ENCODE measurements at regions not wholly inside any gene's neighbourhood (a gene's known extent, or its start where the extent isn't known, plus 50 kb on each side); places are given as distances from the start of the nearest gene placed in this dataset.

GRCh38 chrX:124917011-124917410 lies 402.7 kb upstream of the TEX13C start:
- Mint-ChIP-seq H3K36me3 (no peaks in the 10 kb centered on the region), H3K27ac (no peak overlapping the region), H3K27me3 (no peaks in the 10 kb centered on the region), H3K4me3 (no peak overlapping the region), H3K4me1 (no peaks in the 10 kb centered on the region), H3K9me3 (no peaks in the 10 kb centered on the region)
- ChIA-PET CTCF (interaction anchor here in 1 of 2 donors (0.7 kb wide), 1 partner anchor 48 kb away, joined by 3 read pairs; no protein-coding TSS in a partner anchor), POLR2A (no interaction called here)
- WGBS (ENCODE audit: insufficient coverage): no CpG with 5 or more reads among the region's 2 CpGs
- no peak for DNase-seq
- Histone ChIP-seq H3K4me3 (ENCODE audit: control insufficient read depth in 1 of 2, extremely low read depth in 1 of 2, low read length in 1 of 2) (no peak overlapping the region), H3K36me3 (ENCODE audit: control insufficient read depth in 2 of 2, extremely low read depth in 1 of 2, insufficient read depth in 1 of 2, low read length in 1 of 2) (no peaks in the 10 kb centered on the region), H3K27ac (ENCODE audit: low read length) (no peak overlapping the region), H3K4me1 (ENCODE audit: control insufficient read depth in 1 of 2, extremely low read depth in 1 of 2, insufficient read depth in 2 of 2, low read length in 2 of 2) (no peaks in the 10 kb centered on the region), H3K9me3 (no peaks in the 10 kb centered on the region), H3K27me3 (replicated peaks in 1 of 2; ENCODE audit: control insufficient read depth in 2 of 2, extremely low read depth in 1 of 2, insufficient read depth in 2 of 2, low read length in 1 of 2) (no peaks in the 10 kb centered on the region)
- no peak for ATAC-seq (replicated peaks in 1 of 4)

GRCh38 chrX:124925681-124926080 lies 394.0 kb upstream of the TEX13C start:
- DNase-seq (no peak), ATAC-seq (replicated peaks in 1 of 4) (no peak)
- Mint-ChIP-seq H3K9me3 (no peaks in the 10 kb centered on the region), H3K27ac (no peak overlapping the region), H3K4me3 (no peak overlapping the region), H3K36me3 (no peaks in the 10 kb centered on the region), H3K27me3 (peaks cover 0 to 6% of the 10 kb centered on the region in 2 donors), H3K4me1 (no peaks in the 10 kb centered on the region)
- H3K27me3 ChIP-seq (replicated peaks in 1 of 2; ENCODE audit: control insufficient read depth in 2 of 2, extremely low read depth in 1 of 2, insufficient read depth in 2 of 2, low read length in 1 of 2): no peaks in the 10 kb centered on the region
- ChIA-PET POLR2A (no interaction called here), CTCF (no interaction called here)
- H3K9me3 ChIP-seq: no peaks in the 10 kb centered on the region
- no peaks in the 10 kb centered on the region for H3K36me3 ChIP-seq (ENCODE audit: control insufficient read depth in 2 of 2, extremely low read depth in 1 of 2, insufficient read depth in 1 of 2, low read length in 1 of 2)
- no CpG with 5 or more reads among the region's 1 CpG for WGBS (ENCODE audit: insufficient coverage)
- no peaks in the 10 kb centered on the region for H3K4me1 ChIP-seq (ENCODE audit: control insufficient read depth in 1 of 2, extremely low read depth in 1 of 2, insufficient read depth in 2 of 2, low read length in 2 of 2)
- no peak overlapping the region for H3K4me3 ChIP-seq (ENCODE audit: control insufficient read depth in 1 of 2, extremely low read depth in 1 of 2, low read length in 1 of 2)
- no peak overlapping the region for H3K27ac ChIP-seq (ENCODE audit: low read length)

GRCh38 chrX:124931241-124931640 lies 388.4 kb upstream of the TEX13C start:
- POLR2A ChIA-PET: no interaction called here
- no CpG with 5 or more reads among the region's 3 CpGs for WGBS (ENCODE audit: insufficient coverage)

GRCh38 chrX:124931958-124932357 lies 387.7 kb upstream of the TEX13C start:
- H3K27me3 Mint-ChIP-seq: peaks cover 3 to 11% of the 10 kb centered on the region in 2 donors
- H3K9me3 ChIP-seq: no peaks in the 10 kb centered on the region
- WGBS (ENCODE audit: insufficient coverage): 50% methylated on average over 3 of the region's 3 CpGs
- H3K36me3 Mint-ChIP-seq: no peaks in the 10 kb centered on the region
- no peak overlapping the region for H3K4me3 ChIP-seq (ENCODE audit: control insufficient read depth in 1 of 2, extremely low read depth in 1 of 2, low read length in 1 of 2)
- no peaks in the 10 kb centered on the region for H3K9me3 Mint-ChIP-seq
- no peak overlapping the region for H3K27ac Mint-ChIP-seq
- no peaks in the 10 kb centered on the region for H3K4me1 ChIP-seq (ENCODE audit: control insufficient read depth in 1 of 2, extremely low read depth in 1 of 2, insufficient read depth in 2 of 2, low read length in 2 of 2)
- ChIA-PET CTCF (no interaction called here), POLR2A (no interaction called here)
- H3K36me3 ChIP-seq (ENCODE audit: control insufficient read depth in 2 of 2, extremely low read depth in 1 of 2, insufficient read depth in 1 of 2, low read length in 1 of 2): no peaks in the 10 kb centered on the region
- H3K27ac ChIP-seq (ENCODE audit: low read length): no peak overlapping the region
- no peak overlapping the region for H3K4me3 Mint-ChIP-seq
- no peak for ATAC-seq (replicated peaks in 1 of 4)
- no peaks in the 10 kb centered on the region for H3K27me3 ChIP-seq (replicated peaks in 1 of 2; ENCODE audit: control insufficient read depth in 2 of 2, extremely low read depth in 1 of 2, insufficient read depth in 2 of 2, low read length in 1 of 2)
- DNase-seq: no peak
- H3K4me1 Mint-ChIP-seq: no peaks in the 10 kb centered on the region

More at GRCh38 chrX:124931241-124931640, 388.4 kb upstream of the TEX13C start:
- H3K4me1 ChIP-seq (ENCODE audit: control insufficient read depth in 1 of 2, extremely low read depth in 1 of 2, insufficient read depth in 2 of 2, low read length in 2 of 2): no peaks in the 10 kb centered on the region
- H3K27ac Mint-ChIP-seq: no peak overlapping the region
- no peaks in the 10 kb centered on the region for H3K9me3 Mint-ChIP-seq
- H3K9me3 ChIP-seq: no peaks in the 10 kb centered on the region
- H3K4me1 Mint-ChIP-seq: no peaks in the 10 kb centered on the region
- no peak overlapping the region for H3K4me3 ChIP-seq (ENCODE audit: control insufficient read depth in 1 of 2, extremely low read depth in 1 of 2, low read length in 1 of 2)
- H3K27ac ChIP-seq (ENCODE audit: low read length): no peak overlapping the region
- H3K36me3 ChIP-seq (ENCODE audit: control insufficient read depth in 2 of 2, extremely low read depth in 1 of 2, insufficient read depth in 1 of 2, low read length in 1 of 2): no peaks in the 10 kb centered on the region
- CTCF ChIA-PET: no interaction called here
- no peaks in the 10 kb centered on the region for H3K27me3 ChIP-seq (replicated peaks in 1 of 2; ENCODE audit: control insufficient read depth in 2 of 2, extremely low read depth in 1 of 2, insufficient read depth in 2 of 2, low read length in 1 of 2)
- DNase-seq (no peak), ATAC-seq (replicated peaks in 1 of 4) (no peak)
- no peaks in the 10 kb centered on the region for H3K36me3 Mint-ChIP-seq
- no peak overlapping the region for H3K4me3 Mint-ChIP-seq
- H3K27me3 Mint-ChIP-seq: peaks cover 3 to 9% of the 10 kb centered on the region in 2 donors

- H3K9me3 Mint-ChIP-seq: no peaks in the 10 kb centered on the region
- WGBS (ENCODE audit: insufficient coverage): no CpG with 5 or more reads among the region's 2 CpGs
- no peaks in the 10 kb centered on the region for H3K4me1 Mint-ChIP-seq
- no peak overlapping the region for H3K27ac Mint-ChIP-seq
- ATAC-seq (replicated peaks in 1 of 4) (no peak), DNase-seq (no peak)
- no peaks in the 10 kb centered on the region for H3K27me3 ChIP-seq (replicated peaks in 1 of 2; ENCODE audit: control insufficient read depth in 2 of 2, extremely low read depth in 1 of 2, insufficient read depth in 2 of 2, low read length in 1 of 2)
- ChIA-PET CTCF (no interaction called here), POLR2A (no interaction called here)
- H3K36me3 Mint-ChIP-seq: no peaks in the 10 kb centered on the region
- no peak overlapping the region for H3K27ac ChIP-seq (ENCODE audit: low read length)
- no peak overlapping the region for H3K4me3 Mint-ChIP-seq
- no peaks in the 10 kb centered on the region for H3K4me1 ChIP-seq (ENCODE audit: control insufficient read depth in 1 of 2, extremely low read depth in 1 of 2, insufficient read depth in 2 of 2, low read length in 2 of 2)
- no peak overlapping the region for H3K4me3 ChIP-seq (ENCODE audit: control insufficient read depth in 1 of 2, extremely low read depth in 1 of 2, low read length in 1 of 2)
- H3K9me3 ChIP-seq: no peaks in the 10 kb centered on the region
- no peaks in the 10 kb centered on the region for H3K36me3 ChIP-seq (ENCODE audit: control insufficient read depth in 2 of 2, extremely low read depth in 1 of 2, insufficient read depth in 1 of 2, low read length in 1 of 2)
- H3K27me3 Mint-ChIP-seq: peaks cover 7 to 14% of the 10 kb centered on the region in 2 donors
Measured at GRCh38 chrX:124938715-124939114, 381.0 kb upstream of the TEX13C start.

GRCh38 chrX:124940531-124940930 lies 379.1 kb upstream of the TEX13C start:
- CTCF ChIA-PET: no interaction called here
- Histone ChIP-seq H3K9me3 (no peaks in the 10 kb centered on the region), H3K27me3 (replicated peaks in 1 of 2; ENCODE audit: control insufficient read depth in 2 of 2, extremely low read depth in 1 of 2, insufficient read depth in 2 of 2, low read length in 1 of 2) (no peaks in the 10 kb centered on the region), H3K36me3 (ENCODE audit: control insufficient read depth in 2 of 2, extremely low read depth in 1 of 2, insufficient read depth in 1 of 2, low read length in 1 of 2) (no peaks in the 10 kb centered on the region), H3K27ac (ENCODE audit: low read length) (no peak overlapping the region), H3K4me3 (ENCODE audit: control insufficient read depth in 1 of 2, extremely low read depth in 1 of 2, low read length in 1 of 2) (no peak overlapping the region), H3K4me1 (ENCODE audit: control insufficient read depth in 1 of 2, extremely low read depth in 1 of 2, insufficient read depth in 2 of 2, low read length in 2 of 2) (no peaks in the 10 kb centered on the region)
- Mint-ChIP-seq H3K36me3 (no peaks in the 10 kb centered on the region), H3K27me3 (peaks cover 7 to 11% of the 10 kb centered on the region in 2 donors), H3K27ac (no peak overlapping the region), H3K4me1 (no peaks in the 10 kb centered on the region), H3K4me3 (no peak overlapping the region), H3K9me3 (no peaks in the 10 kb centered on the region)
- POLR2A ChIA-PET: no interaction called here
- no peak for DNase-seq
- no peak for ATAC-seq (replicated peaks in 1 of 4)
- WGBS (ENCODE audit: insufficient coverage): 81% methylated on average over 3 of the region's 3 CpGs

- Mint-ChIP-seq H3K27me3 (peaks cover 0 to 10% of the 10 kb centered on the region in 2 donors), H3K4me3 (no peak overlapping the region), H3K36me3 (no peaks in the 10 kb centered on the region), H3K9me3 (no peaks in the 10 kb centered on the region), H3K4me1 (no peaks in the 10 kb centered on the region), H3K27ac (no peak overlapping the region)
- DNase-seq: no peak
- Histone ChIP-seq H3K4me1 (ENCODE audit: control insufficient read depth in 1 of 2, extremely low read depth in 1 of 2, insufficient read depth in 2 of 2, low read length in 2 of 2) (no peaks in the 10 kb centered on the region), H3K27ac (ENCODE audit: low read length) (no peak overlapping the region), H3K4me3 (ENCODE audit: control insufficient read depth in 1 of 2, extremely low read depth in 1 of 2, low read length in 1 of 2) (no peak overlapping the region), H3K9me3 (no peaks in the 10 kb centered on the region), H3K36me3 (ENCODE audit: control insufficient read depth in 2 of 2, extremely low read depth in 1 of 2, insufficient read depth in 1 of 2, low read length in 1 of 2) (no peaks in the 10 kb centered on the region), H3K27me3 (replicated peaks in 1 of 2; ENCODE audit: control insufficient read depth in 2 of 2, extremely low read depth in 1 of 2, insufficient read depth in 2 of 2, low read length in 1 of 2) (no peaks in the 10 kb centered on the region)
- ChIA-PET POLR2A (no interaction called here), CTCF (no interaction called here)
- ATAC-seq (replicated peaks in 1 of 4): no peak
Measured at GRCh38 chrX:124954402-124954801, 365.3 kb upstream of the TEX13C start.
